DMS153 (cell line): ENCODE measurements at regions not wholly inside any gene's neighbourhood (a gene's known extent, or its start where the extent isn't known, plus 50 kb on each side); places are given as distances from the start of the nearest gene placed in this dataset.

Experiments
- DNase-seq: peaks from one replicate; lab custom pipeline; 2025; lab: John Stamatoyannopoulos, UW

- no peak for DNase-seq
These were observed 63.5 kb downstream of the DNTTIP2 start for GRCh38 chr1:93815366-93816110.

DNA sequence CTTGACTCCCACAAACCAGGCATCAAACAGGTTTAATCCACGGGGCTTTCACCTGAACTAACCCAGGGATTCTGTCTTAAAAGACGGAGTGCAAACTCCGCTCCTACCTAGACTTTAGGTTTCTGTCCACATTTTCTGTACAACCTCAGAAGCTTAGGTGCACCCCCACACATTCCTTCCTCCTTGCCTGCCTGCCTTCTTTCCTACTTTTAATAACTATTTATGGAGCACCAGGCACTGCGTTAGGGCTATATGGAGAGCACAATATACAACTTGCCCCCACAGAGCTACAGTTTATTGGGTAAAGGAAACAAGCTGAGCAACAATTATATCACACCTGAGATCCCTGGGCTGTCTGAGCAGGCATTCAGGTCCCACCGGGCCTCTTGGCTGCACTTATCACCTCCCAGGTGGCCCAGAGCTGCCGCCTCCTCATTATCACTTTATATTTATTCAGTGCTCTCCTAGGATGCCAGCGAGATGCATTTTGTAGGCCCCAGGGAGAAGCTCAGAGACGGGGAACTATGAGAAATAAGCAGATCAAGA lies 64.1 kb downstream of the DNTTIP2 start:
- peak; percentile 23 for DNase-seq

DNA sequence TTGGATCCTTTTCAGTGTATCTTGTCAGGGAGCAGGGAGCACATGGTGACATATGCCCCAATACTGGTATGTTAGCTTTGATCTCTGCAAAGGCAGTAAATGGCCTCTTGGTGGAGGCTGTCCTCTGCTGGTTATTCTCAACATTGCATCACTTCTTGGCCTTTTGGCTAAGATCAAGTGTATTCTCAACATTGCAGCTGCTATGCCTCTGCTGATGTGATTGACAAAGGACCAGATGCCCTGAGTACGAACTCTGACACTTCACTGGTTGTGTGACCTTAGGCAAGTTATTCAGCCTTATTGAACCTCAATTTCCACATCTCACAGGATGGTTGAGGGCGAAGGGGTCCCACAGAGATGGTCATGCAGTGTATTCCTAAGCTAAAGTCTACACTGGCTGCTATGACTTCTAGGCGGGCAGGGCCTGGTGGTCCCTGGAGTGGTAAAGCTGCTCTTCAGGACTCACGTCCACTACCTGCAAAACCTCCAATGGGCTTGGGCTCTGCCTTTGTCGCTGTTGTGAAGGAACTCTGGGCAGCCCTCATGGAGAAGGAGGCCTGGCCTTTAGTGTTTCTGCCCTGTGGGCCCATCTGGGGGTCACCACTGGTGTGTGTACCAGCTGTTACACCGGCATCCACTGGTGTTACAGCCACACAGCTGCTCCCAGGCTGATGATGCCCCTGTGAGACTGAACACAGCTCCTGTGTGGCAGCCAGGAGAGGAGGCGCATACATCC lies 64.8 kb downstream of the DNTTIP2 start:
- peak; percentile 74 for DNase-seq

DNA sequence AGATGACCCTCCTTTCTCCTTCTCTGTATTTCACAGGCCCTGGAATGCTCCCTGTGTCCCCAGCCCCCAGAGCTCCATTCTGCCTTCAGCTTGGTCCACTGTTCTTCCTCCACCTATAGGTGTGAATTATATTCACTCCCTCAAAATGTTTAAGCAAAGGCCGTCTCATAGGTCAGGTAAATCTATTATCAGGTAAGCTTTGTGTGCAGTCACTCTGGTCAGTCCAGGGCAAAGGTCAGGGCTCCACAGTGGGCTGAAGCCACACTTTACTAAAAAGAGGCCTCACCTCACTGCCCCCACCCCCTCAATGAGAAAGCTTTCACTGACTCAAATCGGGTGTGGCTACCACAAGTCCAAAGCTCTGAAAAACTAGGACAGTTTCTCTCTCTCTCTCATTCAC lies 65.9 kb downstream of the DNTTIP2 start:
- no peak for DNase-seq

DNA sequence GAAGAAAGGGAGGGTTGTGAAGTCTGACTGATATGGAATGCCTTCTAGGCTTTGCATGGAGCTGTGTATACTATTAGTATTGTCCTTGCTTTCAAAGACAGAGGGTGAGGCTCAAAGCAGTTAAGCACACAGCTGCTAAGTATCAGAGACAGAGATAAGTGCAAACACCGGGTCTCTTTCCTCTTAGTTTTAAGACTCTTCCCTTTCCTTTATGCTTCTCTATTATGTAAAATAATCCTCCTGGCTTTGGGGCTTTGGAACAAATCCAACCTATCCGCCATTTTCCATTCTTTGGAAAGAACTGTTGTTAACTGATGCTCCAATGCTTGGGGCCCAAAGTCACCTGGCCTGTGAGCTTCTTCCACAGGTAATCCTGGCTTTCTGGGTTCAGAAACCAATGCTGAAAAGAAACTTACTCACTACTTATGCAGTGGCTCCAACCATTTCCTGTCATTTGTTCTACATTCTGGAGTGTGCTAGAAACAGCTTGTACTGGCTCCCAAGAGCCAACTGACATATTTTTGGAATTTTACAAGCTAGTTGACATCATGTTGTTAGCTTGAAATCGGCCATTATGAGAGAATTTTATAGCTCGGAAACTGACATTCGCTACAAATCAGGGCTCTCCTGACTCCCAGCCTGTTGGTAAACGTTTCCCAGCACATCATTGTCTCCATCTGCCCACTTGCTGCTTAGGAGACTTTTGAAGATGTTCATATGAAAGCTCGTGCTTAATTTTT lies 67.5 kb downstream of the DNTTIP2 start:
- no peak for DNase-seq

DNA sequence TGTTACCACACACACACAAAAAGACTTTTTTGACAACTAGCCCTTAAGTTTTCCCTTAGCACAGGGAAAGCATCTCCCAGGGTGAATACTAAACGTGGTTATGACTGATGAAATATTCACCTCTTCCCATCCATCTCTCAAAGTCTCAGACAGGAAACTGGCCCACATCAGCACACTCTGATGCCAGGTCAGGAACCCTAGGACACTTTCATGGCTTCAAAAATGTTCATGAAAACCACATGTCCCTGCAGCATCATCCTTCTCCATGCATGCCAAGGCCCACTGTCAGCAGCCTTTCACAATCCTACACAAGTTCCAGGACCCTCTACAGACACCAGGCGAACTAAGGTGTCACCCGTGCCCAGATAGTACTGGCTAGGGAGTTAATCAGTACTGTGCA lies 68.7 kb downstream of the DNTTIP2 start:
- no peak for DNase-seq

- DNase-seq, result no peak
These were observed 70.1 kb downstream of the DNTTIP2 start for GRCh38 chr1:93808871-93809270.

DNA sequence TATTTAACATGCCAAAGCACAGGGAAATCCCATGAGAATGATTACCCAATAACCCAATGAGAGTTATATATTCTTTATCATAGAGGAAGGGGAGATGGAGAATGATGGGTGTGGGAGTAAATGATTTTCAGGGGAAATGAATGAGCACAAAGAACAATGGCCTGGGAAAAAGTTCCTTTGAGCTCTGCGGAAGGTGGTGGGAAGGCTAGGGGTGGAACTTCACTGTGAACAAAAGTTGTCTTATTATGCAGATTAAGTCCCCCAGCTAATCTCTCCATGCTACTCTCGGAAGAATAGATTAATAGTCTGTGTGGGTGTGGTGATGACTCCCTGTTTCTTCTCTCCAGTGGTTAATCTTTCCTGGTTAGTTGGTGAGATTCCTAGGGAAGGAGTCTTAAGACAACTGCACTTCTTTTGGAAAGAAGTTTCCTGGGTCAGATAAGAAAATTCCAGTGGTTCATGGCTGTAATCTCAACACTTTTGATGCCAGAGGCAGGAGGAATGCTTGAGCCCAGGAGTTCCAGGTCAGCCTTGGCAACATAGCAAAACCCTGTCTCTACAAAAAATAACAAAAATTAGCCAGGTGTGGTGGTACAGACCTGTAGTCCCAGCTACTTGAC lies 71.6 kb downstream of the DNTTIP2 start:
- no peak for DNase-seq

GRCh38 chr1:93805027-93805610 lies 73.9 kb downstream of the DNTTIP2 start:
- DNase-seq, result no peak

DNA sequence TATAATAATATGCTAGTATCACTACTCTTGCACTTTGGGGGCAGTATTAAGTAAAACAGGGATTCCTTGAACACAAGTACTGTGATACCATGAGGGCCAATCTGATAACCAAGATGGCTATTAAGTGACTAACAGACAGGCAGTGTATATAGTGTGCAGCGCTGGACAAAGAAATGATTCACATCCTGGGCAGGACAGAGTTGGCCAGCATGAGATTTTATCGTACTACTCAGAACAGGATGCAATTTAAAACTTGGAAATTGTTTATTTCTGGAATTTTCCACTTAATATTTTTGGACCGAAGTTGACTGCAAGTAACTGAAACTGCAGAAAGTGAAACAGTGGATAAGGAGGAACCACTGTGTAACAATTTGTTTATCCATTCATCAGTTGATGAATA lies 74.6 kb downstream of the DNTTIP2 start:
- no peak for DNase-seq

DNA sequence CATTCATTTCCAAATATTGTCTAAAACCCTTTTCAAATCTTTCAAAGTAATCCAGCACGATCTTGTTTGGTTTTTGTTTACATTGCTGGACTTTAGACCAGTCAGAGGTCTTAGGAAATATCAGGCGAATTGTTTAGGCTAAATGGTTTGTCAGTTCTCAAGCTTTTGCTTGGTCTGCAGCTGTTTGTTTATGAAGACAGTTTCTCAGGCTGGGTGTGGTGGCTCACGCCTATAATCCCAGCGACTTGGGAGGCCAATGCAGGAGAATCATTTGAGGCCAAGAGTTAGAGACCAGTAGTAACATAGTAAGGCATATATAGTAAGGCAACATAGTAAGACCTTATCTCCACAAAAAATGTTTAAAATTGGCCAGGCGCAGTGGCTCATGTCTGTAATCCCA lies 77.5 kb downstream of the DNTTIP2 start:
- no peak for DNase-seq

GRCh38 chr1:93800856-93801255 lies 78.2 kb downstream of the DNTTIP2 start:
- no peak for DNase-seq

DNA sequence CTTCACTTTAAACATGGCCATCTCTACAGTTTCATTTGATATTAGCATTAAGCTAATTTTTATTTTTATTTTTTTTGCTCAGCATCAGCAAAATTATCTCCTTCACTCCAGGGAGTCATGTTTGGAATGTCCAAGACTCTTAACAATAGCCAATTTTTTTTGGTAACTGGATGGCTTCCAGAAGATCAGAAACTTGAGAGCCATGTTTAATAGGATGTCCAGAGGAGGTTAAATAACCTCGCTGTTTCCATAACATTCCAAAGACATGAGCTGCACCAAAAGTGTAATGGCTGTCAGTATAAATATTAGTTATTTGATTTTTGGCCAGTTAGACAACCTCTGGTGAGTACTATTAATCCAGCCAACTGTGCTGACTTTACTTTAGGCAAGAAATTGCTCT lies 80.7 kb downstream of the DNTTIP2 start:
- DNase-seq, result no peak

- DNase-seq, result no peak
These were observed 94.5 kb downstream of the DNTTIP2 start for GRCh38 chr1:93784538-93784937.

GRCh38 chr1:93783876-93784275 lies 95.1 kb downstream of the DNTTIP2 start:
- DNase-seq, result no peak

GRCh38 chr1:93779540-93780165 lies 98.0 kb upstream of the BCAR3 start:
- DNase-seq, result no peak

DNA sequence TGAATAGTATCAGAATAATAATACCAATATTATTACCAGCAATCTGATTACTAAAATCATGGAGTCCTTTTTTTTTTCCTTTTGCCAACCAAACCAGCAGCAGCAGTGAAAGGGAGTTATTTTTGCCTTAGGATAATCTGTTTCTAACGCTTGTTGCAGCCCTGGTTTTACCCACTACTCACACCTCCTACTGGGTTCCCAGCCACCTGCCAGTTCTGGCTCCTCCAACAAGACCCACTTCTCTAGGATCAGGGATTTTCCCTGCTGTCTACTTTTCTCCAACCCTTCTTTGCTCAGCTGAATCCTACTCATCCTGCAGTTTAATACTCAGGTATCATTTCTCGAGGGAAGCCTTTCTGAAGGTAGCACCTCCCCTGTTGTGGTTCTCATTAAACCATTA lies 96.8 kb upstream of the BCAR3 start:
- no peak for DNase-seq

- DNase-seq, result no peak
These were observed 95.6 kb upstream of the BCAR3 start for GRCh38 chr1:93777255-93777654.

DNA sequence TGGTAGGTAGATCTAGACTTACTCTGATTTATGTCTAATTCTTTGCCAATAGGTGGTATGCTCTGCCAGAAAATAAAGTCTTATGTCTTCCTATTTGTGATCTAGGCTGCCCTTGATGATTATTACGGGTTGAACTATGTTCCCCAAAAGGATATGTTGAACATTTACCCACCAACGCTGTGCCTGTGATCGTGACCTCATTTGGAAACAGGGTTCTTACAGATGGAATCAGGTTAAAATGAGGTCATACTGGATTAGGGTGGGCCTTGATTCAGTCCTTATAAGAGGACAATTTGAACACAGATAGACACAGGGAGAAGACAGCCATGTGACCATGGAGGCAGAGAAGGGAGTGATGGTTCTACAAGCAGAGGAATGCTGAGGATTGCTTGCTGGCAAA lies 95.1 kb upstream of the BCAR3 start:
- no peak for DNase-seq

GRCh38 chr1:93775224-93775623 lies 93.6 kb upstream of the BCAR3 start:
- DNase-seq, result peak; percentile 42

DNA sequence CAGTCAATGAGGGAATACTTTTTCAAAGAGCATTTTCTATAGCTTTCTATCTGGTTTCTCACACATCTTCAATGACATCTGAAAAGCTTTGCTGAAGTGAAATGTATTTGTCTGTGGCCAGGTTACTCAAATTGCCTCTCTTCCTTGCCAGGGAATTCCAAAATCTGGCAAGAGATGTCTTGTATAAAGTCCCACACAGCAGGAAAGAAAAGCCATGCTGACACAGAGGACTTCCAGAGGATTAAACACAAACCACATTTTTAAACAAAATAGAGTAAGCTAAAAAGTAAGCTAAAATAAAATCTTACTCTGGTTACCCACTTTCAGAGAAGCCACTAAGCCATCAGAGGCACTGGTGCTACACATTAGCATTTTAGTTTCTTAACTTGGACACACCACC lies 93.1 kb upstream of the BCAR3 start:
- DNase-seq, result no peak
